ENCODE measurements at regions not wholly inside any gene's neighbourhood (a gene's known extent, or its start where the extent isn't known, plus 50 kb on each side); places are given as distances from the start of the nearest gene placed in this dataset.

DNA sequence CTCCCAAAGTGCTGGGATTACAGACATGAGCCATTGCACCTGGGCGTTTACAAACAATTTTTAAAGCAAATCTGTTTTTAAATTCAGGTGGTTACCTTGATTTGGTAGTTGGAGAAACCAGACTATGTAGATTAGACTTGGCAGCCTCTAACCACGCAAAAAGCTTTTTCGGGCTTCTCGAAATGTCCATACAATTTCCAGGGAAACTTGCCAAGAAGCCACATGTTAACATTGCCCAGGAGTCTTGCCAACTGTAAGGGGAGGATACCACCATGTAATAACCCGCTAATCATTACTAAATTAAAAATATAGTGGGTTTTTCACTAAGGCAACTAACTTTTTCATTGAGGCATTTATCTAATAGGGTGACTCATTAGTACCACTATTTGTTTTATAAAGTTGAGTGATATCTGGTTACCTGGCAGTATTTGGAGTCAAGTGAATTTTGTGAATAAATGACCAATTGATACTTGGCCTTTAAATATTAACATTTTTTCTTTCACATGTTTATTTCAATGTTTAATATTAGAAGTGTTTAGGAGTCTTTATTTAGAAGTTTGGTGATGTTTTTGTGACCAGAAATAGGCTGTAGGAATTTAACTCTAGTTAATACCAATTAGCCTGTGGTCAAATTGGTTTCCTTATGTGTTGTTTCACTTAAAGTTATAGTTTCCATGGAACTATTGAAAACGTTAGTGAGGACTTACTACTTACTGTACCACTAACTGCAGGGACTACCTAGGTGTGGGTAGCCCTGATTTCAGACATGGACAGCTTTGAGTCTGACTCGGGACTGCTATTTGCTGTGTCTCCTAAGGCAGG, 61.3 kb downstream of the CLDN34 start:
- no peak for DNase-seq (ENCODE audit: low read depth, low spot score)
- TF ChIP-seq, protein P1, sequence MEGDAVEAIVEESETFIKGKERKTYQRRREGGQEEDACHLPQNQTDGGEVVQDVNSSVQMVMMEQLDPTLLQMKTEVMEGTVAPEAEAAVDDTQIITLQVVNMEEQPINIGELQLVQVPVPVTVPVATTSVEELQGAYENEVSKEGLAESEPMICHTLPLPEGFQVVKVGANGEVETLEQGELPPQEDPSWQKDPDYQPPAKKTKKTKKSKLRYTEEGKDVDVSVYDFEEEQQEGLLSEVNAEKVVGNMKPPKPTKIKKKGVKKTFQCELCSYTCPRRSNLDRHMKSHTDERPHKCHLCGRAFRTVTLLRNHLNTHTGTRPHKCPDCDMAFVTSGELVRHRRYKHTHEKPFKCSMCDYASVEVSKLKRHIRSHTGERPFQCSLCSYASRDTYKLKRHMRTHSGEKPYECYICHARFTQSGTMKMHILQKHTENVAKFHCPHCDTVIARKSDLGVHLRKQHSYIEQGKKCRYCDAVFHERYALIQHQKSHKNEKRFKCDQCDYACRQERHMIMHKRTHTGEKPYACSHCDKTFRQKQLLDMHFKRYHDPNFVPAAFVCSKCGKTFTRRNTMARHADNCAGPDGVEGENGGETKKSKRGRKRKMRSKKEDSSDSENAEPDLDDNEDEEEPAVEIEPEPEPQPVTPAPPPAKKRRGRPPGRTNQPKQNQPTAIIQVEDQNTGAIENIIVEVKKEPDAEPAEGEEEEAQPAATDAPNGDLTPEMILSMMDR (IDR thresholded peaks at IDR 0.05; ENCODE audit: insufficient read depth, low read length, missing control alignments) = no peak
- ChIA-PET CTCF (no interaction called here), POLR2A (no interaction called here)
- H3K4me3 ChIP-seq (ENCODE audit: low read depth, low read length) = no peak overlapping the region

DNA sequence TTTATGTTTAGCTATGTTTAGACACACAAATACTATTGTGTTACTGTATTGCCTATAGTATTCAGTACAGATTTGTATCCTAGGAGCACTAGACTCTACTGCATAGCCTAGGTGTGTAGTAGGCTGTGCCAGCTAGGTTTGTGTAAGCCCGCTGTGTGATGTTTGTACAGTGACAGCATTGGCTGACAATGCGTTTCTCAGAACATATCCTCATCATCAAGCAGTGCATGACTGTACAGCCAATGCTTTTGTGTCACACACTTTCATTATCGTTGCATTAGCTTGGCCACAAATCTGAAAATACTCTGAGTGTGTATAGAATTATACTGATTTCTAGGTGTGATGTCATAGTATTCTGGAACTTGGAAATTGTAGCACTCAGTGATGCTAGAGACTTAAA, 63.4 kb downstream of the CLDN34 start:
- TF ChIP-seq, protein P1 (IDR thresholded peaks at IDR 0.05; ENCODE audit: insufficient read depth, low read length, missing control alignments) = no peak
- ChIA-PET CTCF (interaction anchor here (0.7 to 1.9 kb wide), 3 partner anchors 13 to 42 kb away, joined by 3 to 7 read pairs (median 4); no protein-coding TSS in a partner anchor), POLR2A (no interaction called here)
- H3K4me3 ChIP-seq (ENCODE audit: low read depth, low read length) = no peak overlapping the region
- no peak for DNase-seq (ENCODE audit: low read depth, low spot score)

DNA sequence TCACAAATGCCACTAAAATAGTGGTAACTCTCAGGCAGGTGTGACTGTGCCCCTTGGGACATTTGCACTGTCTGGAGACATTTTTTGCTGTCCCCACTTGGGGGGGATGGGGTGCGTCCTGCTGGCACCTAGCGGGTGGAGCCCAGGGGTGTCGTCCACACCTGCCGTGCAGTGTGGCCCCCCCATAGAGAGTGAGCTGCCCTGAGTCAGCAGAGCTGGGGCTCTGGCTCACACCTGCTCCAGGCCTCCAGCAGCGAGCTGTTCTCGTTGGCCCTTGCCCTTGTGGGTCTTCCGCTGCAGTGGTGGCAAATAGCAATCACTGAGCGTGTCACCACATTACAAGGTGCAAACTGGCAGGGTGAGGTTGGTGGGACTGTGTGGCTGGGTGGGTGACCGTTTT, 64.6 kb downstream of the CLDN34 start:
- CTCF ChIA-PET = interaction anchor here (0.9 to 1.9 kb wide), 3 partner anchors 15 to 88 kb away, joined by 3 to 7 read pairs (median 3); no protein-coding TSS in a partner anchor
- no peak overlapping the region for H3K4me3 ChIP-seq (ENCODE audit: low read depth, low read length)
- no peak for DNase-seq (ENCODE audit: low read depth, low spot score)
- POLR2A ChIA-PET = no interaction called here
- TF ChIP-seq, protein P1 (IDR thresholded peaks at IDR 0.05; ENCODE audit: insufficient read depth, low read length, missing control alignments) = no peak

DNA sequence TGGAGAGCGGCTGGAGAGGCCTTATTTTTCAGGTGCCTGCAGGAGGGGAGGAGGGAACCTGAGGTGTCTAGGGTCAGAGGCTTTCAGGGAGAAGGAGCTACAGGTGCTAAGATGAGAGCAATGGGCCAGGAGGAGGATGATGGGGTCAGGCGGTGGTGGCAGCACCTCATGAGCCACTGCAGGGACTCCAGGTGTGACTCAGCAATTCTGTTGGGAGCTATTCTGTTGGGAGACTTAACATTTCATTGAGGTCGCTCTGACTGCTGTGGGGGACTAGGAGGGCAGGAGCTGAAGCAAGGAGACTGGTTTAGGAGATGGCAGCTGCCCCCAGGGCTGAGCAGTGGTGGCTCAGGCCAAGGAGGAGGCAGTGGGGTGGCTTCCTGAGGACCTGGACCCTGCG, 65.0 kb downstream of the CLDN34 start:
- TF ChIP-seq, protein P1 (IDR thresholded peaks at IDR 0.05; ENCODE audit: insufficient read depth, low read length, missing control alignments) = no peak
- CTCF ChIA-PET = interaction anchor here (0.8 to 1.4 kb wide), 3 partner anchors 9 to 88 kb away, joined by 3 to 4 read pairs (median 3); no protein-coding TSS in a partner anchor
- POLR2A ChIA-PET = no interaction called here
- H3K4me3 ChIP-seq (ENCODE audit: low read depth, low read length) = no peak overlapping the region
- DNase-seq (ENCODE audit: low read depth, low spot score) = no peak

DNA sequence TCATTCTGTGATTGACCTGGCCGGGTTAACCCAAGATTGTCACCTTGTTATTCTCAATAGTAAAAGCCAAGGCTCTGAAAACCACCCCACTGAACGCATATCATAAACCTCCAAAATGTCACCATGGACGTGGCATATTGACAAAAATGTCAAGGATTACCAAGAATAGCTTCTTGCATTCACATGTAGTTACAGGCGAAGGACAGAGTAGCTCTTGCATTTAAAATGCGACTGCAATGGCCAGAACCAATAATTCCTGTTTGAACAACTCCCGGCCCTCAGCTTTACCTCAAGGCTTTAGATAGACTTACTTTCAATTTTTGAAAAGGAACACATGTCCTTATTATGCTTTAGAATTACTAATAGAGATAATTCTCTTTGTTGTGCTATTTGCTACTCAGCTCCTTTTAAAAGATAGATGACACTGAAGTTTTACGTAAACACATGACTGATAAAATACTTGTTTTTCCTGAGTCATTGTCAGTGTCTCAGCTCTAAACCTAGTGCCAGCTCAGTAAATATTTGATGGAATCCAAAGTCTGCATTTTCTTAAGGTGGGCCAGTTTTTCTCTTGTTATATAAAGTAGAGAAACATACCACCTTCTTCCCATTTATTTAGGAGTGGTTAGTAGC, 66.3 kb downstream of the CLDN34 start:
- TF ChIP-seq, protein P1 (IDR thresholded peaks at IDR 0.05; ENCODE audit: insufficient read depth, low read length, missing control alignments) = no peak
- POLR2A ChIA-PET = no interaction called here
- no peak overlapping the region for H3K4me3 ChIP-seq (ENCODE audit: low read depth, low read length)
- CTCF ChIA-PET = interaction anchor here (0.8 to 1.4 kb wide), 4 partner anchors 9 to 86 kb away, joined by 3 to 4 read pairs (median 4); no protein-coding TSS in a partner anchor
- DNase-seq (ENCODE audit: low read depth, low spot score) = no peak

DNA sequence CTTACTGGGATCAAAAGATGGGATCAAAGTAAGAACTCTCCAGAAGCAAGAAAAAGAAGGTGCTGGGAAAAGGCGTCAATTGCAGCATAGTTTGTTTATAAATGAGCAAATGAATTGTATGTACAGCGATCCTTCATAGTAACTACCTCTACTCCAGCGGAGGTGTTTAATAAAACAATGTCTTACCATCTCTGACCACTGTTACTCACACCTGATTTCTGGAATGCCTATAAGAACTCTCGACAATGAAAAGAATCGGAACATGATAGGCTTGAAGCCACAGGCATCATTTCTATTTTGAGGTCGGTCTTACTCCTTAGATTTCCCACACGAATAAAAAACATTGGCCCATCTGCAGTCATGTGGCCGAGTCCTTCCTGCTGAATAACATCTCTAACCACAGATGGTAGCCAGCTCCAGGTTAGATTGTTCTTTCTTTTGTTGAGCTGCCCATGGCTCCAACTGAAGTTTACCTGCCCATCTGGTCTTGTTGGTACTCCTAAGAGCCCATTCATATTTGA, 67.6 kb downstream of the CLDN34 start:
- TF ChIP-seq, protein P1 (IDR thresholded peaks at IDR 0.05; ENCODE audit: insufficient read depth, low read length, missing control alignments) = no peak
- DNase-seq (ENCODE audit: low read depth, low spot score) = no peak
- POLR2A ChIA-PET = no interaction called here
- no peak overlapping the region for H3K4me3 ChIP-seq (ENCODE audit: low read depth, low read length)
- CTCF ChIA-PET = no interaction called here
